NCI-H2081 (cell line): ENCODE measurements at regions not wholly inside any gene's neighbourhood (a gene's known extent, or its start where the extent isn't known, plus 50 kb on each side); places are given as distances from the start of the nearest gene placed in this dataset.
"Not testable (repeated sequence)": the region's sequence is repeated elsewhere in the genome, so short reads cannot be mapped to it uniquely, and the experiment has no call there.

Experiments
- DNase-seq, 2 experiments: peaks; one replicate each; lab custom pipeline; 2025; lab: John Stamatoyannopoulos, UW

DNA sequence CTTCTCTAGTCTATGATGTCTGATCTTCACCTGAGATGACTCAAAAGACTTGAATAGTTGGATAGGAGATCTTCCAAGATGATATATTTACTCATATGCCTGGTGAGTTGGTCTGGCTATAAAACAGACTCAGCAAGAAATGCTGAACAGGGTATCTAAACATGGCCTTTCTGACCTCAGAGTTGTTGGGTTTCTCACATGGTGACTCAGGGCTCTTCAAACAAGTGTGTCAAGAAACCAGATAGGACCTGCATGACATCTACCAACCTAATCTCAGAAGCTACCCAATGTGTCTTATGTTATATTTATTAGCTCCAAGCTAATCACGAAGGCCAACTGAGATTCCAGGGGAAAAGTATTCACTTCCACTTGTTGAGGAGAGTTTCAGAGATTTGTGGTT is 1477.3 kb downstream of the CDH8 start:
- DNase-seq = no peak

DNA sequence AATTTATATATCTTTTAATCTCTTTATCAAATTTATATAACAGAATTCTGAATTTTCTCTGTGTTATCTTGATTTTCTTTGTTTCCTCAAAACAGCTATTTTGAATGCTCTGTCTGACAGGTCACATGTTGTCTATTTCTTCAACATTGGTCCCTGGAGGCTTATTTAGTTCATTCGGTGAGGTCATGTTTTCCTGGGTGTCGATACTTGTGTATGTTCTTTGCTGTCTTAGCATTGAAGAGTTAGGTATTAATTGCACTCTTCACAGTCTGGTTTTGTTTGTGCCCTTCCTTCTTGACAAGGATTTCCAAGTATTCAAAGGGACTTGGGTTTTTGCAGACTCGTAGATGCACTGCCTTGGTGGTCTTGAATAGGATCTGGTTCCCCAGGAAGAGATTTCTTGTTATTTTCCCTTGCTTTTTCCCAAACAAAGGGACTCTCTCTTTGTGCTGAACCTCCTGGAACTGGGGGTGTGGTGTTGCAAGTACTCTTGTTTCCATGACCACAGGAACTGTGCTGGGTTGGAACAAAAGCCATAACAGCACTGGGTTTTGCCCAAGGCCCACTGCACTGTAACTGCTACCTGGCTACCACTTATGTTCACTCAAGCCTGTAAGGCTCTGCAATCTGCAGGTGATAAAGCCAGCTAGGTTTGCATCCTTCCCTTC is 1483.0 kb downstream of the CDH8 start:
- no peak for DNase-seq

DNA sequence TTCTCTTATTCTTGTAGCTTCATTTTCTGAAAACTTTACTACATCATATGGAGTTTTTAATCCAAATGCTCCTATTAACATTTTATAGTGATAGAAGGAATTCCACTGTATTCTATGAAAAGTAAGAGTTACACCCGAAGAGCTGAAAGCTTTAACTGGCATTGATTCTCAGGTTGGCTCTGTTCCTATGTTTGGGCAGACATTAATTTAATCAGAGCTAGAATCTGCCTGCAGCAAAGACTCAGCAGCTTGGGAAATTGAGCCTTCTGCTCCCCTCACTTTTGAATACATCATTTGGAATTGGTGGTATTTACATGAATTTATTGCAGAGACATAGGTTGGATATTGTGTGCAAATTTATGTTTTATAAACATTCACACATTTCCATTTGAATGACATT is 1494.7 kb downstream of the CDH8 start:
- no peak for DNase-seq

DNA sequence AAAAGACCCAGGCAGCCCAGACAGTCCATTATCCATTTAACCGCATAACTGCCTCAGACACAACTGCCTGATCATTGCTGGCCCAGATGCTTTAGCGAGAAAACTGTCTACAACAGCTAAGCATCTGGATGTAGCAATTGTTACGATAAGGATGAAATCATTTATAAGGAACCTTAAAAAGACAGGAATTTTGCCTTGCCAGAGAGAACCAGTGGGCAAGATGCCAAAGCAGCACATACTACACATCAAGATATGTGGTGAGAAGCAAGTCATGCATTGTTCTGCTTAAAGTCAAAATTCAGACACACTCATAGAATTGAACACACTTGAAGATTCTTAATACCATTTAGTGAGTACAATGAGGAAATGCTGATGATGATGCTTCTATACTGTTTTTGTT is 1525.3 kb downstream of the CDH8 start:
- no peak for DNase-seq

DNA sequence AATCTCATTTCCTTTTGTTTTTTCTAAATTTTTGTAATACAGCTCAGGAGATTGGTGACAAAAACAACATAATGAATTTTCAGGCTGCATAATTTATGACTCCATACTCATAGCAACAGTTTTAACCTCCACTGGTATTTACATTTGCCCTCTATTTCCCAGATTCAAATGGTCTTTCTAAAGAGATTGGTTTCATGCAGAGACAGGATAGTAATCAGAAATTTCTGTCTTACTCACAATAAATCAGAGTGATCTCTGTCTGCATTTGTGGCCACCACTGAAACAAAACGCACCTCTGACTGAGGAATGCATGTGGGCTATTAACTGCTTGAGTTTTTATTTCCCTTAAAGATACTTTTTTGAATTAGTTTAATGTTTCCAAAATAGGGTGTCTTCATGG is 1526.0 kb downstream of the CDH8 start:
- DNase-seq = no peak

DNA sequence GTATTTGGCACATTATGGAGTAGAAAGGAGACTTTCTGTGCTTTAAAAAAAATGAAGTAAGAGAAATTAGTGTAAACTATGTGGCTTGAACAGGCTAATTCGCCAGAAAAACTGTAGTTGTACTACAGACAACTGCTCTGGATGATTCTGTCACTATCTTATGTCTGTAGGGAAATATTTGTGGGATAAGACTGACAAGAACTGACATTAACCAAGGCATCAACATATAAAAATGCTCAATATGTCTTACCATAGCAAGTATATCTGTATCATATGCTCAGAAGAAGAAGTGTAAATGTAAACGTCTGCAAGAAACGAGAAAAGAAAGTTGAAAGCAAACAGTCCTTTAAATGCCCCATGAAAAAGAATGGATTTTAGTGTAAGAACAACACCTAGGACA is 1545.0 kb downstream of the CDH8 start:
- no peak for DNase-seq

DNA sequence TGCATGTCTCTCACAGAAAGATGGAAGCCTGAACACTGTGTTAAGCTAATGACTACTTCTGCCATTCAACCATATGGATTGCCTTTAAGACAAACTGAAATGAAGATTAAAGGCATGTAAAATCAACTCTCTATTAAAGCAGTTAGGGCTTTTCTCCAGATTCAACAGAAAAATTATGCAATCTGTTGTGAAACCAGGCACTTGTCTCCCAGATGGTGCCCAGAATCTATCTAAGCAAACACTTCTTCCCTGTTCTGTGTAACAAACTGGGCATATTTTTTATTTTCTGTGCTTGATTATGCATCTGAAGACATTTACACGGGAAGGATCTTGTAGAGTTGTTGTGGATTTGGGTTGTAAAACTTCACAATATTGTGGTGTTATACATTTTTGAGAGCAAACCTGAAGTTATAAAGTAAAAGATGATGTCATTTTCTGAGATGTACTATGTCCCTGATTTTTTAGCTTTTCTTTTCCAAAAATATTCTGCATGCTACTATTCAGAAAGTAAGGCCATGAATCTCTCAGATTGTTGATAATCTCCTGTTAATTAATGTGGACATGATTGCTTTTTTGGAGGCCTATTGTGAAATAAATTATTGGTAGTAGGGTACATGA is 1550.3 kb downstream of the CDH8 start:
- no peak for DNase-seq

DNA sequence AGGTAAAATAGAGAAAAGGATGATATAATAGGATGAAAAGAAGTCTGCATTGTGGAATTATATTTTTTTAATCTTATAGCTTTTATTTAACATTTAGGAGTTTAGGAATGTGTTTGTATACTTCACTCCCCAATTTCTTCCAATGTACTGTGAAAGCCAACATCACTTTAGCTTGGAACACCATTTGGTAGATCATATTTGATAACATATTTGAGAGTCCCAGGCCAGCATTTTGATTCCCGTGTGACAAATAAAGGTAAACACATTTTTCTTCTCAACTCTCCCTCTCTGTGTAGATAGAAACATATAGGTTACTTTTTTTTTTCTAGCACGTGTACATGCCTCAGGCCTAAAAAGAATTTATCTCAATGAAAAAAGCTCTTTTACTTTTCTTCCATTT is 1551.3 kb downstream of the CDH8 start:
- no peak for DNase-seq

DNA sequence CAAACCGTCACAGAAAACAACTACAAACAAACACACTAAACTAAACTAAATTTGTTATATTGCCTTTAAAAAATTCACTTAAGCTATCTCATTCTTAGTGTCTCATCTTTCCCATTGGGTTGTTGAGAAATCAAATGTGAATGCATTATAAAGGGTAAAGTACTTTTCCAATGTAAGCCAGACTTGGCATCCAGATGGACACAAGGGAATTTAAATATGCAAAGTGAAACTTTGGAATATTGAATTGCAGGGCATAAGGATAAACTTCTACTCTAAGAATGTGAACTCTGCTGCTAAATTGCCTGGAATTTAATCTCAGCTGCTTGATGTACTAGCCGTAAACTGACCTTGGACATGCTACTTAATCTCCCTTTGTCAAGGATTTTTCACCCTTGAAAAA is 1554.6 kb downstream of the CDH8 start:
- no peak for DNase-seq

DNA sequence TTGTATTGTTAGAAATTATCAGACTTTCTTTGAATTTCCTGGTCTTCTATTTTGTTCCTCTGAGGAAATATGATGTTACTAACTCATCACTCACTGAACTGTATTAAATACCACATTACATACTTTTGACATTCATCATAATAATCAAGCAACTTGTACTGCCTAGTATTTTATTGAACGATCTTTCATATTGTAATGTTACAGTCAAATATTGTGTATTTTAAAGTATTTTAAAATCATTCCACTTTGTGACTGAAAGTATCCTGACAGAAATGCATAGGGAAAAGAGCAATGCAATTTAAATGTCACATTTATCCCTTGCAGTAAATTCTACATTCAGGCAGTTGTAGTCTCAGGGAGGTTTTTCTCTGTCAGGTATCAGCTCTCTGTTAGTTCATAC is 1557.4 kb downstream of the CDH8 start:
- DNase-seq = no peak

DNA sequence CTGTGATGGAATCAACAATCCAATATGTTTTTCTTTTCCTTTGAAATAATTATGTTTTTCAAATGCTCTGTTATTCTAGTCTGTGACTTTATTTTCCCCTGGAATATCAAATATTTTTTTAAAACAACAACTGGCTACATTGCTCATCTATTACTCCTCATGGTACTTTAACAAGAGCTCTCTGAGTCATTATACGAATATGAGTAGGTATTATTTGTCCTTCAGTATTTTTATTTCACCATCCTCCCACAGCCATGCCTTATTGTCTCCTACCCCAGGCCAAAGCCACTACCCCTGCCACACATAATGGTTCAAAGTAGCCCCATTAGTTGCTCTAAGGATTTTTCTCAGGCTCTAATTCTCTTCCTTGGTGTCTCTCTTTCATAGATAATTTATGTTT is 1572.3 kb downstream of the CDH8 start:
- no peak for DNase-seq

DNA sequence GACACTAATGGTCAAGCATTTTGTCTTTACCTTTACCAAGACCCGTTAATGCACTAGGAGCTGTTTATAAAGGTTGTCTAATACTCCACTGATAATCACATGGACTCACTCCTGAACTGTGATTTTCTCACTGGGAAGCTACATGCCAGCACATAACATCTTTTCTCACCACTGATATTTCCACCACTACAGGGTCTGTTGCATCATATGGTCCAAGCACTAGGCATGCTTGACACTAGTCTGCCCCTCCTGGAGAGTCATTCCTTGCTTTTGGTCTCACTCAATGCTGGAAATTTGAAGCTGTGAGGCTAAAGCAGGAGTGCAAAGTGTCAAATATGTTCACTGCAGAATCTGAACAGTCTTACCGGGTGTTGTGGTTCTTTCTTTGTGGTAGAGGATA is 1576.8 kb downstream of the CDH8 start:
- DNase-seq = no peak

DNA sequence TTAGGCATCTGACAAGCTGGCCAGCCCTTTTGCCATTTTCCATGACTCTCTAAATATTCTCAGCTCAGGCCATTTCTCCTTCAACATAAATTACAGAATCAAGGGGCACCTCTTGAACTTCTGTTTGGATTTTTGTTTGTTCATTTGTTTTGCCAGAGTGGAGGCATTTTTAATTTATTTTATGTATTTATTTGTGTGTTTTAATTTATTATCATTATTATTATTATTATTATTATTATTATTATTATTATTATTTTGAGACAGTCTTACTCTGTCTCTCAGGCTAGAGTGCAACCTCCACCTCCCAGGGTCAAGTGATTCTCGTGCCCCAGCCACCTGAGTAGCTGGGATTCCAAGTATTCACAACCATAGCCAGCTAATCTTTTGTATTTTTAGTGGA is 1578.0 kb downstream of the CDH8 start:
- DNase-seq = no peak

DNA sequence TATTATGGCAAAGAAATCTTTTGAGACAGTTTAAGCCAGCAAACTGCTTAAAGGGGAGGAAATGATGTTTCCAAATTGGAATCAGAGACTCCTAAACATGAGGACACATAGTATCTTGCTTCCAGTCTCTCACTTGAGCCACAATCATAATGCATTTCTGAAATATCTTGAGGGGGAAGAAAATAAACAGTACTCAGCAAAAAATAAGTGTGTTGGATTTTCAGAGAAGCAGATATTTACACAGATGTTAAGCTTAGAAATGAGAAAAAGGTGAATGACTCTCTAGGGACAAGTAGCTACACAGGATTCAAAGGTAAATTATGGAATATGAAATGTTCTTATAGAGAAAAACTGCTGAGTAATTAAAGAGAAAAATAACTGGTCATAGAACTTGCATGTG is 1583.6 kb downstream of the CDH8 start:
- DNase-seq = no peak

DNA sequence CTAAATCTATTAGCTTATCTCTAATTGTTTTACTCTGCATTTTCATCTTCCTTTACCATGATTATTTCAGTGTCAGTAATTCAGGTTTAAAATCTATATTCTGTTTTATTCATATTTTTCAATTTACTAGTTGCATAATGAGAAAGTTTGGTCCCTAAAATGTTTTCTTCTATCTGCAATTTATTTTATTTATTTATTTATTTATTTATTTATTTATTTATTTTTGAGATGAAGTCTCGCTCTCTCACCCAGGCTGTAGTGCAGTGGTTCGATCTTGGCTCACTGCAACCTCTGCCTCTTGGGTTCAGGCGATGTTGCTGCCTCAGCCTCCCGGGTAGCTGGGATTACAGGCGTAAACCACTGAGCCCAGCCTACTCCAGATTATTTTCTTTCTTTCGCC is 1597.3 kb downstream of the CDH8 start:
- DNase-seq = no peak

DNA sequence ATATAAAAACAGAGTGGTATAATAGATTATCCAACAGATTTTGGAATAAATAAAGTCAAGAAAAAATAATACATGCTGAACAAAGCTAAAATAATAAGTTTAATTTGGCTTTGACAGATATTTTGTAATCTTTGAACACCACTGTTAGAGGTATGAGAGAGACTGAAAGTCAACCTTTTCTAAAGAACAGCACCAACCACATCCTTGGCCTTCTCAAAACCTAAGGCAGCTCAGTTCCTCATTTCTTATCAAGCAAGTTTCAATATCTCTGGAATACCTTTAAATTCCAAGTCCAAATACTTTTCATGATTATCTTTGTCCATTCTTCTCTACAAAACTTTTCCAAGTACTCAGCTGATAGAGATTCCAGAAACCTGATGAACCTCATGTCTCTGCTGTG is 1603.8 kb downstream of the CDH8 start:
- no peak for DNase-seq

DNA sequence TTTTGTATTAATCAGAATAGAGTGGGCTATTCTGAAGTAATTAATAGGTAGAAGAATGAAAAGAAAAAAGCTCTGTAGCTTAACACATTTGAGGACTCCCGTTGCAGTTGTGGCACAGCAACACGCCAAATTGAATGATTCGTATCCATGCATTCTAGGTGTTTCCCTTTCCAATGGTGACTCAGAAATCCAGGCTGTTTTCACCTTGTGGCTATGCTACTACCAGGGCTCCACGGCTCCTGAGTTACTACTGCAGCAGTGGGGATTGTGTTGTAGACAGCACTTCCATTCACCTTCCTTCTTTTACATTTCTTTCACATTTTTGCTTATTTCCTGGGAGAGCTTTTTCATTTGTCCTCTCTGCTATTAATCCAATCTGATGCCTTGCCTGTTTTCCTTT is 1616.4 kb downstream of the CDH8 start:
- no peak for DNase-seq

DNA sequence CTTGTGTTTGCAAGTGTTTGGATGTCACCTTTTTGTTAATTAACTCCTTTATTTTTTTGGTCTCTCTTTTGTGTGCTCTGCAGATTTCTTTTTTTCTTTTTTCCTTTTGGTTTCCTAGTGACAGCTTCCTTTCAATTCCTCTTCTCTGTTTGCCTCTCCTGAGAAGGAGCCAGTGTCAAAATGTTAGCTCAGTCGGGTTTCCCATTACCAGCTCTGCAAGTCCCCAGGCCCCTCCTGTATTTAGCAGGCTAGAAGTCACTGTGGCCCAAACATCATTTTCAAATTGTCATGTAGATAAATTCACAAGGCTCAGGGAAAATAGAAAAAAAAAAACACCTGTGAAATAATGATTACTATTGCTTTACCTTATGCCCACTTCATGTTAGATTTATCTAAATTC is 1621.6 kb downstream of the CDH8 start:
- DNase-seq = no peak

DNA sequence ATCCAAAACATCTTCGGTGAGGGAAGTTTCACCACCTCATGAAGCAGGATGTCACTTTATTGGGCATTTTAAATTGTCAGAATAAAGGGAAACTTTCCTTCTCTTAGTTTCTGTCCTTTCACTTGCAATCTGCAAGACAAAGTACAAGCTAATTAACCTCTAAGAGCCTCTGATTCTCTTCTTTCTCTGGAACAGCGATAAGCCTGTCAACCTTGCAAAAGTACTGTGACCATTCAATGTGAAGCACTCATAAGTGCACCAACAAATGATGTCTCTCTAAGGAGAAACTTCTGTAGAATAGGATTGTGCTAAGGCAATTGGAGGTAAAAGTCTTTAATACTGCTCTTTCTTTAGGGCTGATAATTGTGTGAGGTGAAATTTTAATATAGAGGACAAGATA is 1622.3 kb downstream of the CDH8 start:
- DNase-seq = no peak

DNA sequence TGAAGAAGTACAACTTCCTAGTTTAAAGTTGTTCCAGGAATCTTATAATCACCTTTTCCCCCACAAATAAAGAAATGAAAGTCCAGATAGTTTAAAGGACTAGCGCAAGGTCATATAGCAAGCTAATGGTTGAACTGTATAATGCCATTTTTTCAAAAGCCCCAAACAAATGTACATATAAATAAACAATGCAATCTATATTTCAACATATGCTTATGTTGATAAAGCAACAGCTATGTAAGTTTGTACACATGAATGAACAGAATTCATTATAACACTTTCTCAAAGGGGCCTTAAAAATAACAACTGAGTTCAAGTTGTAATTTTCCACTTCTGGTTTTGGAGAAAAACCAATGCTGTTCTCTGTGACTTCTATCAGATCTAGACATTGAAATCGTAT is 1628.6 kb downstream of the CDH8 start:
- DNase-seq = no peak

DNA sequence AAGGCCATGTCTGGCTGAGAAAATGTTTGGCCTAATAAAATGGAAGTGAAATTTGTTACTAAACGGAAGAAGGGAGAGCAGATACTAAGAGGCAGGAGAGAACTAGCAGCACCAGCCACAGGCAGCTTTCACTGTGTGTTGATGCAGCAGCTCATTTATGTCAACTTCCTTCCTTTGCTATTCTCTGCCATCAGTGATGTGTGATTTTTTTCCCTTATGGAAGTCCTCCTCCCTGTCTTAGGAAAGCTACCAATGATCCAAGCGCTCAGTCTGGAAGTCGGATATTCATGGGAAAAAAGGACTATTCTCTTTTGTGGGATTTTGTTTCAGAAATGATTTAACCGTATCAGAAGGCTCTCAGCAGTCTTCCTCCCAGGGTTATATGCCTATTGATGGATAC is 1629.2 kb downstream of the CDH8 start:
- DNase-seq = no peak

DNA sequence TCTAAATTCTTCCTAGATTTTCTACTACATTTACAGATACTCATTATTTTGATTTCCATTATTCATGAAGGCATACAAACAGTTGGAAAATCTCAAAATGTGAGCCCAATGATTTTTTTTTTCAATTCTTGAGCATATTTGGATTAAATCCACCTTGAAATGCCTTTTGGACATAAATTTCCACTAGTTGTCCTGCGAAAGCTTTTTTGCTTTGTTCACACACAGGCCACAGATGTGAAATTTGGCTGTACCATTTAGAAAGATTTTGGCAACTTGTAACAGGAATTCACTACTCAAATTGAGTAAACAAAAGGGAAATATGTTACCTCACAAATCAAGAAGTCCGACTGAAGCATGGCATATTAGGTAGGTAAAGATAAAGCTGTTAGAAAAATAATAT is 1631.0 kb downstream of the CDH8 start:
- no peak for DNase-seq

DNA sequence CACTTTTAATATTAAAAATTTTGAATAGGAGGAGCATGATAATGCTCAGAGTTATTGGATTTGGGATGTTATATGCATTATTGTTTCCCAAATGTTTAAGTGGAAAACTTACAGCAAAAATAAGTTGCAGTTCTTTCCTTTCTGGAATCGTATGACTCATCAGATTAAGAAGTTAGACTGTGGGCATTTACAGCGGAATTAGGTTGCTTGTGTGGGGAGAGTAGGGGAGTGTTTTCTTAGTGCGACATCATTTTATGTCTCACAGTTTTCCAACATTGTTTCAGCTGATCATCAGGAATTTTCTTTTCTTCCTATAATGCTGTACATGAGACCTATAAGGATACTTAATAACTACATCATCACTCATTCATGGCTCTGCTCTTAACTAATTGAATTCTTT is 1631.8 kb downstream of the CDH8 start:
- DNase-seq = no peak

DNA sequence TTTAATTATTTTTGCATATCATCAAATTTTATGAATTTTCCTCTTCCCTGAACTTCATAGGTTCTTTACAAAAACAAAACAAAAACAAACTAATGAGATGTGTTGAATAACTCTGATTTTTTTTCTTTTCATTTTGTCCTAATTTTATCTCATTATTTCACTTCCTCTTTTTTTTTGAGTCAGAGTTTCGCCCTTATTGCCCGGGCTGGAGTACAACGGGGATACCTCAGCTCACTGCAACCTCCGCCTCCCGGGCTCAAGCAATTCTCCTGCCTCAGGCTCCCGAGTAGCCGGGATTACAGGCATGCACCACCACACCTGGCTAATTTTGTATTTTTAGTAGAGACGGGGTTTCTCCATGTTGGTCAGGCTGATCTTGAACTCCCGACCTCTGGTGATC is 1633.3 kb downstream of the CDH8 start:
- not testable (repeated sequence) for DNase-seq
